Glutamatergic neuron (in vitro differentiated cells): ENCODE measurements at regions not wholly inside any gene's neighbourhood (a gene's known extent, or its start where the extent isn't known, plus 50 kb on each side); places are given as distances from the start of the nearest gene placed in this dataset.

Source experiments
- DNase-seq: peaks from one replicate; pipeline ENCODE4 v3.0.0; 2022
- H3K27ac Mint-ChIP-seq: one replicate; pipeline ENCODE4 v1.8.0; 2020; ENCODE audit warnings: mild to moderate bottlenecking, mixed read lengths, inconsistent platforms; ENCODE audit not compliant: unreplicated experiment
- H3K27me3 Mint-ChIP-seq: one replicate; pipeline ENCODE4 v1.8.0; 2020; ENCODE audit warnings: mild to moderate bottlenecking, moderate library complexity, mixed read lengths, inconsistent platforms; ENCODE audit not compliant: unreplicated experiment
- H3K36me3 Mint-ChIP-seq: one replicate; pipeline ENCODE4 v1.8.0; 2020; ENCODE audit warnings: mild to moderate bottlenecking, mixed read lengths, inconsistent platforms; ENCODE audit not compliant: unreplicated experiment
- H3K4me1 Mint-ChIP-seq: one replicate; pipeline ENCODE4 v1.8.0; 2020; ENCODE audit warnings: mild to moderate bottlenecking, low read depth, mixed read lengths, inconsistent platforms; ENCODE audit not compliant: unreplicated experiment
- H3K4me3 Mint-ChIP-seq: one replicate; pipeline ENCODE4 v1.8.0; 2020; ENCODE audit warnings: mild to moderate bottlenecking, mixed read lengths, inconsistent platforms; ENCODE audit not compliant: unreplicated experiment
- H3K9me3 Mint-ChIP-seq: one replicate; pipeline ENCODE4 v1.8.0; 2020; ENCODE audit warnings: mild to moderate bottlenecking, moderate library complexity, mixed read lengths, inconsistent platforms; ENCODE audit not compliant: unreplicated experiment
- CTCF ChIP-seq: fragments of 200-600 bp; sonication (generic); IDR thresholded peaks from one replicate; pipeline ENCODE4 v1.5.0; 2021; ENCODE audit not compliant: partially characterized antibody, unreplicated experiment

DNA sequence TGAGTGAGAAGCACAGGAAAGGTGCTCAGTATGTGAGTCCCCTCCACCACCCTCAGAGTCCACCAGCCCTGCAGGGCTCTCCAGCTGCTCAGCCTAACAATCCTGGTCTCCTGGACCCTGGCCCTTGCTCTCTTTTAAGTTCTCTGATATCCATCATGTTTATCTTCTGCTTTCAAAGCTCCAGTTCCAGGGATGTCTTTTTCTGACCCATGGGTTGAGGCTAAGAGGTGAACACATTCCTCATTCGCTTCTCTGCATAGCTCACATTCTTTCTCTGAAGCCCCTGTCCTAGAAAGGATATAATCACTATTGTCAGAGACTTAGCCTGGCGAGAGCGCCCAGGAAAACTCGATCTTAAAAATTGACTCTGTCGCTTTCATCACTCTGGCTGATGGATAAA is 86.4 kb downstream of the ARL4C start:
- Mint-ChIP-seq H3K27ac (no peak overlapping the region), H3K36me3 (no peaks in the 10 kb centered on the region), H3K4me3 (no peak overlapping the region), H3K9me3 (no peaks in the 10 kb centered on the region), H3K4me1 (peaks cover 5% of the 10 kb centered on the region), H3K27me3 (no peaks in the 10 kb centered on the region)
- no peak for DNase-seq
- TF ChIP-seq CTCF = no peak

DNA sequence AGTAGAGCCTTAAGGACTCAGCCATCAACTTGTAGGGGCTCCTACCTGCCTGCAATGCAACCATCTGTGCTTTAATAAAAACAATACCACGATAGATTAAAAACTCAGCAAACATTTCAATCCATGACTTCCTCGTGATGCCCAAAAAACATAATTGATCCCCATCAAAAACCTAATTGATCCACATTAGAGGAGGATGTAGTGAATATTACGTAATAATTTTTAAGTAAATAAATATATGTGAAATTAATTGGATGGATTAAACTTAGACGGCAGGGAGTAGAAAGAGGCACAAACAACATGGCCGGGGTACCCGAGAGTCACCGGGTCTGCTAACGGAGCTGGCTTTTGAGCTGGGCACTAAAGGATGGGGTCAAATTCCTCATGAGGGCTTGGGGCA is 87.3 kb downstream of the ARL4C start:
- H3K9me3 Mint-ChIP-seq = no peaks in the 10 kb centered on the region
- DNase-seq = no peak
- no peak overlapping the region for H3K27ac Mint-ChIP-seq
- no peaks in the 10 kb centered on the region for H3K36me3 Mint-ChIP-seq
- no peak overlapping the region for H3K4me3 Mint-ChIP-seq
- TF ChIP-seq CTCF = no peak
- no peaks in the 10 kb centered on the region for H3K27me3 Mint-ChIP-seq
- peaks cover 5% of the 10 kb centered on the region for H3K4me1 Mint-ChIP-seq

GRCh38 chr2:234406085-234406484 is 90.8 kb downstream of the ARL4C start:
- Mint-ChIP-seq H3K36me3 (no peaks in the 10 kb centered on the region), H3K9me3 (peaks cover 2% of the 10 kb centered on the region), H3K27ac (no peak overlapping the region), H3K4me3 (no peak overlapping the region), H3K4me1 (no peaks in the 10 kb centered on the region), H3K27me3 (no peaks in the 10 kb centered on the region)
- DNase-seq = no peak
- TF ChIP-seq CTCF = no peak

DNA sequence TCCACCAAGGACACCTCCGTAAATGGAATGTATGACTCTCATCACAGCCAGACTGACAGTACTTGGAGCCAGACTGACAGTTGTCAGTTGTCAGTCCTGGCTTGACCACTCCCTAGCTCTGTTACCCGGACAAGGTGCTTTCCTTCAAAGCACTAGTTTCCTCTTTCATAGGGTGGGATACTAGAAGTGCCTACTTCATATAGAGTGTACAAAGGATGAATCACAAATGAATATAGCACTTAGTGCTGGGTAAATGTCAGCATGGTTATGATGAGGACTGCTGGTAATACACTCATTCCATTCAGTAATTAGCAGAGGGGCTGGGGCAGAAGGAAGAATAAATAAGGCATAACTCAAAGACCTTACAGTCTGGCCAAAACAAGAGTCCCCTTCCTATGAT is 91.4 kb downstream of the ARL4C start:
- DNase-seq = no peak
- no peaks in the 10 kb centered on the region for H3K36me3 Mint-ChIP-seq
- no peak overlapping the region for H3K27ac Mint-ChIP-seq
- peaks cover 2% of the 10 kb centered on the region for H3K9me3 Mint-ChIP-seq
- H3K4me1 Mint-ChIP-seq = no peaks in the 10 kb centered on the region
- H3K27me3 Mint-ChIP-seq = no peaks in the 10 kb centered on the region
- no peak for TF ChIP-seq CTCF
- no peak overlapping the region for H3K4me3 Mint-ChIP-seq

GRCh38 chr2:234404957-234405356 is 91.9 kb downstream of the ARL4C start:
- Mint-ChIP-seq H3K27me3 (no peaks in the 10 kb centered on the region), H3K27ac (no peak overlapping the region), H3K36me3 (no peaks in the 10 kb centered on the region), H3K4me3 (no peak overlapping the region), H3K9me3 (peaks cover 2% of the 10 kb centered on the region), H3K4me1 (no peaks in the 10 kb centered on the region)
- no peak for TF ChIP-seq CTCF
- DNase-seq = no peak
